Activated CD8-positive, alpha-beta T cell treated with anti-CD3 and anti-CD28 coated beads, Interleukin-2, amount 10 ng/mL, durations not matched to agents 7 days and 5 days (primary cell): ENCODE measurements at regions not wholly inside any gene's neighbourhood (a gene's known extent, or its start where the extent isn't known, plus 50 kb on each side); places are given as distances from the start of the nearest gene placed in this dataset.
"Not testable (repeated sequence)": the region's sequence is repeated elsewhere in the genome, so short reads cannot be mapped to it uniquely, and the experiment has no call there.

Experiments
- ATAC-seq: fragments of 150-1000 bp; cut with Tn5 transposase; one replicate; pipeline ENCODE4 v1.10.0; 2021; ENCODE audit warnings: moderate library complexity
- CTCF ChIA-PET: fragments of 350-600 bp; sonication (Branson Sonifier 250); formaldehyde crosslinking; loops from one replicate; lab custom pipeline; 2021; ENCODE audit warnings: antibody characterized with exemption; lab: Charles Lee
- POLR2A ChIA-PET: fragments of 350-600 bp; sonication (Branson Sonifier 250); formaldehyde crosslinking; loops from one replicate; lab custom pipeline; 2021; ENCODE audit warnings: antibody characterized with exemption; lab: Charles Lee
- DNase-seq: peaks from one replicate; pipeline ENCODE4 v3.0.0-alpha.2; 2020
- H3K27ac Mint-ChIP-seq: one replicate; pipeline ENCODE4 v1.8.0; 2021; ENCODE audit warnings: mild to moderate bottlenecking, mixed read lengths
- H3K27me3 Mint-ChIP-seq: one replicate; pipeline ENCODE4 v1.8.0; 2021; ENCODE audit warnings: low read depth, mixed read lengths
- H3K36me3 Mint-ChIP-seq: one replicate; pipeline ENCODE4 v1.8.0; 2021; ENCODE audit warnings: low read depth, mixed read lengths
- H3K4me1 Mint-ChIP-seq: one replicate; pipeline ENCODE4 v1.8.0; 2021; ENCODE audit warnings: low read depth, mixed read lengths
- H3K4me3 Mint-ChIP-seq: one replicate; pipeline ENCODE4 v1.8.0; 2021; ENCODE audit warnings: mild to moderate bottlenecking, mixed read lengths
- H3K9me3 Mint-ChIP-seq: one replicate; pipeline ENCODE4 v1.8.0; 2022; ENCODE audit warnings: mixed read lengths; ENCODE audit not compliant: insufficient read depth

- CTCF ChIA-PET = no interaction called here
- no peak overlapping the region for H3K4me3 Mint-ChIP-seq
- H3K4me1 Mint-ChIP-seq = no peaks in the 10 kb centered on the region
- H3K27ac Mint-ChIP-seq = no peak overlapping the region
- peaks cover 3% of the 10 kb centered on the region for H3K9me3 Mint-ChIP-seq
- ATAC-seq (no peak), DNase-seq (no peak)
- H3K36me3 Mint-ChIP-seq = no peaks in the 10 kb centered on the region
- POLR2A ChIA-PET = no interaction called here
- no peaks in the 10 kb centered on the region for H3K27me3 Mint-ChIP-seq
These were observed 636.2 kb upstream of the CHAC2 start for GRCh38 chr2:53131416-53131815.

DNA sequence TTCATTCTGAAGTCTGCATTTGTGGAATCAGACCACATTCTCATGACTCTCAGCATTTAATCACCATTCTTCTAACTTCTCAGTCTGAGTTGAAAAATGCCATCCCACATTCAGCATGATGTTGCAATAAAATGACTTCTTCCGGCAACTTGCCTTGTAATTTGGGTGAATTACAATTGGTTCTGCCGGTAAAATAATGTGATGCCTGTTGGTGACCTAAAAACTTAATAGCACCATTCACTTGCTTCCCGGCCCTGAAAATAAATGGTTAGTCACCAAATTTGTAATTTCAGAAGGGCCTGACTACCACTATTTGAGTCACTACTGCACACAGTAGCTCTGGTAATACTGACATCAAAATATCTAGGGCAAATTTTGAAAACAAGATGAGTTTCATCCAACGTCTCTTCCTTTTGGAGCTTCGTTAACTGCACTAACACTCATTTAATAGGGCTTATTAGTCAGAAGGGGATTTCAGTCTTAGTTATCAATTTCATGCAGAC lies 637.1 kb upstream of the CHAC2 start:
- Mint-ChIP-seq H3K36me3 (no peaks in the 10 kb centered on the region), H3K27me3 (no peaks in the 10 kb centered on the region), H3K27ac (no peak overlapping the region), H3K4me1 (no peaks in the 10 kb centered on the region), H3K9me3 (peaks cover 3% of the 10 kb centered on the region), H3K4me3 (no peak overlapping the region)
- POLR2A ChIA-PET = no interaction called here
- ATAC-seq = no peak
- CTCF ChIA-PET = no interaction called here
- DNase-seq = no peak

DNA sequence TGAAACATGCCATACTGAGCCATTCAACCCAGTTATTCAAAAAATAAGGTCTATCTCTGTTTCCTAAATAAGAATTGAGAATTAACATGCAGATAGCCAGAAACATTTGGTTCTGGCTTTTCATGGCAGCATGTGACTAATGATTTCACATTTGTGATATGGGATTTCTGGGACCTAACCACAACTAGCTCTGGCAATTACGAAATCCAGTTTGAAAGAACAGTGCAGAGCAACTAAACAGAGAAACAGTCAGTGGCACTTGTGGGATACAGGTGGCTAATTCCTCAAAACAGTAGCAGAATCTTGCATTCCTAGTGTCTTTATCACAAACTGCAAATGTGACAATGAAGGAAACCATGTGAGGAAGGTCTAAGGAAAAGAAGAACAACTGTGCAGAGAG lies 637.8 kb upstream of the CHAC2 start:
- ChIA-PET POLR2A (no interaction called here), CTCF (no interaction called here)
- H3K27ac Mint-ChIP-seq = no peak overlapping the region
- ATAC-seq (no peak), DNase-seq (no peak)
- H3K4me3 Mint-ChIP-seq = no peak overlapping the region
- H3K4me1 Mint-ChIP-seq = no peaks in the 10 kb centered on the region
- peaks cover 3% of the 10 kb centered on the region for H3K9me3 Mint-ChIP-seq
- H3K36me3 Mint-ChIP-seq = no peaks in the 10 kb centered on the region
- no peaks in the 10 kb centered on the region for H3K27me3 Mint-ChIP-seq

DNA sequence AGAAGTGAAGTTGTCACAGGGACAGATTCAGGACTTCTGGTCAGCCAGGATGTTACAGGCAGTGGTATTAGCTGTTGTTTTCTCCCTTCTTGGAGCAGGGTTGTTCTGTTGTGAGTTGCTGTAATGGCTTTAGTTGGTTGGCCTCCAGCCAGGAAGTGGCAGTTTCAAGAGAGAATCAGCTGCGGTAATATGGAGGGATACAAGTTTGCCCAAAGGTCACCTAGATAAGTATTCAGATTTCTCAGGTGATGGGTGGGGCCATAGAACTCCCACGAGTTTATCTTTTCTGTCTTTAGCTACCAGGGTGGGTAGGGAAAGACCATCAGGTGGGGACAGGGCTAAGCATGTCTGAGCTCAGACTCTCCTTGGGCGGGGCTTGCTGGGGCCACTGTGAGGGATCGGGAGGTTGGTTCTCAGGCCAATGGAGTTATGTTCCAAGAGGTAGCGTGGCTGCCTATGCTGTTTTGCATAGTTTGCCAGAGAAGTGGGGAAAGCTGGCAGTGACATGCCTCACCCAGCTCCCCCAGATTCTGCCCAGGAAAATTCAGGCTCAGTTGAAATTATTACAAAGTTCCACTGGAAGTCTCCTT lies 640.4 kb upstream of the CHAC2 start:
- no peaks in the 10 kb centered on the region for H3K4me1 Mint-ChIP-seq
- ATAC-seq (no peak), DNase-seq (no peak)
- H3K27me3 Mint-ChIP-seq = no peaks in the 10 kb centered on the region
- no peaks in the 10 kb centered on the region for H3K36me3 Mint-ChIP-seq
- no peak overlapping the region for H3K4me3 Mint-ChIP-seq
- ChIA-PET POLR2A (no interaction called here), CTCF (no interaction called here)
- no peak overlapping the region for H3K27ac Mint-ChIP-seq
- H3K9me3 Mint-ChIP-seq = no peaks in the 10 kb centered on the region

- H3K4me3 Mint-ChIP-seq = no peak overlapping the region
- no peak for ATAC-seq
- CTCF ChIA-PET = no interaction called here
- no peaks in the 10 kb centered on the region for H3K27me3 Mint-ChIP-seq
- DNase-seq = no peak
- POLR2A ChIA-PET = no interaction called here
- H3K9me3 Mint-ChIP-seq = peaks cover 10% of the 10 kb centered on the region
- H3K27ac Mint-ChIP-seq = no peak overlapping the region
- H3K4me1 Mint-ChIP-seq = no peaks in the 10 kb centered on the region
- H3K36me3 Mint-ChIP-seq = no peaks in the 10 kb centered on the region
These were observed 652.6 kb upstream of the CHAC2 start for GRCh38 chr2:53114991-53115390.

DNA sequence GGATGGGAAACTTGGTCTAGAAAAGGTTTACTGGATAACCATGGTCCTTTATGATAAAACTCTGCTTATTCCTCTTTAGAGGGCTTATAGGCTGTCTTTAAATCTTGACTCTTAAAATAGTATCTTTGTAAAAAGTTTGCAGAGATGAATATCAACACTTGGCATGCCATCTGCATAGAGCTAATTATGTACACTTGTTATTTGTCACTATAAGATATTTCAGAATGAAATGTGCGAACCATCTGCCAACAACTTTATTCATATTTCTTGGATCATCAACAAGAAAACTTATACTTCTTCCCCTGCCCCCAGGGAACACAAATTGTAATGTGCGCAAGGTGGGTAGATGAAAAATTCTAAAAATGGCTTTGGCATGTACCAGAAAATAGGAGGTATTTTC lies 653.0 kb upstream of the CHAC2 start:
- ChIA-PET POLR2A (no interaction called here), CTCF (no interaction called here)
- Mint-ChIP-seq H3K9me3 (peaks cover 10% of the 10 kb centered on the region), H3K4me3 (no peak overlapping the region), H3K27ac (no peak overlapping the region), H3K27me3 (no peaks in the 10 kb centered on the region), H3K4me1 (no peaks in the 10 kb centered on the region), H3K36me3 (no peaks in the 10 kb centered on the region)
- DNase-seq (no peak), ATAC-seq (no peak)

GRCh38 chr2:53112408-53112807 lies 655.2 kb upstream of the CHAC2 start:
- H3K27me3 Mint-ChIP-seq, H3K27ac Mint-ChIP-seq, ATAC-seq, H3K36me3 Mint-ChIP-seq, H3K4me3 Mint-ChIP-seq, CTCF ChIA-PET, DNase-seq, H3K4me1 Mint-ChIP-seq, POLR2A ChIA-PET: not testable (repeated sequence)
- H3K9me3 Mint-ChIP-seq = peaks cover 15% of the 10 kb centered on the region

DNA sequence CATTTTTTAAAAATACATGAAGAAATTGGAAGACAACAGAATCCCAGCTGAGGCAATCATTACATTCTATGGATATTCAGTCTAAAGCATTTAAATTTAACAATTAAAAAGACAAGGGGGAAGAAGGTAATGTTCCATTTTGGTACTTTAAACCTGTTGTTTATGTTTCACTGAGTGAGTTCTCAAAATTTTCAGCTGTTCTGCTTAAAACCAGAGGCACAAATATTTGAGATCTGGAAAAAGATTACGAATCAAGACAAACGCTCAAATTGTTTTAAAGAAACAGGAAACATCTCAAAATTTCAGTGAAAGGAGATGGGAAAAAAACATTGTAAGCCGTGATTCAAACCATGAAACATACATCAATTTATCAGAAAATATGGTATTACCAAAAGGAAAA lies 656.2 kb upstream of the CHAC2 start:
- ATAC-seq (no peak), DNase-seq (no peak)
- Mint-ChIP-seq H3K27ac (no peak overlapping the region), H3K27me3 (no peaks in the 10 kb centered on the region), H3K9me3 (peaks cover 15% of the 10 kb centered on the region), H3K4me3 (no peak overlapping the region), H3K4me1 (no peaks in the 10 kb centered on the region), H3K36me3 (no peaks in the 10 kb centered on the region)
- ChIA-PET CTCF (no interaction called here), POLR2A (no interaction called here)

DNA sequence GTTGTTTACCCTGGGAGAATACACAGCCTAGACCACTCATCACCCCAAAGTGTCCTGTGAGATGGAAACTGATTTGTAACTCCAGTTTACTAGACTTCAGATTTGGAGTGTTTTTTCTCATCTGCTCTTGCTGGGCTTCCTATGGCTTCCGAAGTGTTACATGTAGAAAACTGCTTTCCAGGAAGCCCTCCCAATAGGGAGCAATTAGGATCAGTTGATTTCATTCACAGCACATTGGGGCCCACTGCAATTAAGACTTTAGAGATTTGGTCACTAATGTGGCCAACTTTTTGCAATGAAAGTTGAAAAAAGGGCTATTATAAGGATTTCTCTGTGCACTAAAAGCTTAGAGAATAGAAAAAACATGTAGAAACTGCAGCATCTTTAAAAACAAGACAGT lies 656.6 kb upstream of the CHAC2 start:
- ChIA-PET POLR2A (no interaction called here), CTCF (no interaction called here)
- Mint-ChIP-seq H3K9me3 (peaks cover 15% of the 10 kb centered on the region), H3K4me1 (no peaks in the 10 kb centered on the region), H3K36me3 (no peaks in the 10 kb centered on the region), H3K4me3 (no peak overlapping the region), H3K27ac (no peak overlapping the region), H3K27me3 (no peaks in the 10 kb centered on the region)
- no peak for DNase-seq
- ATAC-seq = no peak

- DNase-seq = no peak
- Mint-ChIP-seq H3K4me3 (no peak overlapping the region), H3K9me3 (peaks cover 8% of the 10 kb centered on the region), H3K27me3 (no peaks in the 10 kb centered on the region), H3K4me1 (no peaks in the 10 kb centered on the region), H3K36me3 (no peaks in the 10 kb centered on the region), H3K27ac (no peak overlapping the region)
- ChIA-PET CTCF (no interaction called here), POLR2A (no interaction called here)
- ATAC-seq = no peak
These were observed 659.4 kb upstream of the CHAC2 start for GRCh38 chr2:53108246-53108645.

GRCh38 chr2:53104263-53104662 lies 663.3 kb upstream of the CHAC2 start:
- H3K9me3 Mint-ChIP-seq = peaks cover 5% of the 10 kb centered on the region
- POLR2A ChIA-PET = no interaction called here
- H3K4me3 Mint-ChIP-seq = no peak overlapping the region
- no peak for DNase-seq
- H3K36me3 Mint-ChIP-seq = no peaks in the 10 kb centered on the region
- no peaks in the 10 kb centered on the region for H3K27me3 Mint-ChIP-seq
- no peak for ATAC-seq
- CTCF ChIA-PET = no interaction called here
- no peak overlapping the region for H3K27ac Mint-ChIP-seq
- H3K4me1 Mint-ChIP-seq = no peaks in the 10 kb centered on the region

DNA sequence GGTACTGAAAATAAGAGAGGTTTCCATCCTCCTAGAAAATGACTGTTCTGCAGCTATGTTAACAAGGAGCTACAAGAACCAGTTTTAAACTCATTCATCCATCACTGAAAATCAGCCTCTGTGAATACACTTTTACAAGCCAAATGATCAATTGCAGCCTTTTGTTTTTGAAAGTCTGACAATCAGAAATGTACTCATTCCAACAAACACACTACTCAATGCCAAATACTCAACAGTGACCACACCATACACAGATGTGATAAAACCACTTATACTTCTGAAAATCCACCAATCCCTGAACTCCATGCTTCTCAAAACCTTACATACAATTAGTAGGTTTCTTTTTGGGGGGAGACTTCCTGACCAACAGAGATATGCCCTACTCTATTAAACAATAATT lies 663.9 kb upstream of the CHAC2 start:
- CTCF ChIA-PET = no interaction called here

DNA sequence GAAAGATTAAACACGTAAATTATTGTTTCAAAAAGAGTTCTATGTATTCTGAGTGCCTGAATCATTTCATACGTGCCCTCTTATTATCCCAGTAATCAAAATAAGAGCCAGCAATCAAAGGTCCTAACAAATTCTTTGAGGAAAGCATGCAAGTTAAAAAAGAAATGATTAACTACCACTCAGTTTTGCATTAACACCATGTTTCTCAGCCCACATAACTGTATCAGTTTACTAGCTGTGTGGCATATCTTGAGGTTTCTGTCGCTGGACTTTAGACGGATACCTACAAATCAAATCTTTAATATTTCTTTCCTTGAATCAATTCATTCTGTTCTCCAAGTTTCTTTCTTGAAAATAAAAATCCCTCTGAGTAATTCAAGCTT lies 668.9 kb upstream of the CHAC2 start:
- no peak for ATAC-seq
- CTCF ChIA-PET = no interaction called here
- H3K4me1 Mint-ChIP-seq = no peaks in the 10 kb centered on the region

More for the DNA sequence above, 663.9 kb upstream of the CHAC2 start:
- no peak overlapping the region for H3K27ac Mint-ChIP-seq
- DNase-seq (no peak), ATAC-seq (no peak)
- H3K4me3 Mint-ChIP-seq = no peak overlapping the region
- H3K4me1 Mint-ChIP-seq = no peaks in the 10 kb centered on the region
- H3K36me3 Mint-ChIP-seq = no peaks in the 10 kb centered on the region
- no peaks in the 10 kb centered on the region for H3K27me3 Mint-ChIP-seq
- POLR2A ChIA-PET = no interaction called here
- H3K9me3 Mint-ChIP-seq = peaks cover 5% of the 10 kb centered on the region

More for the DNA sequence above, 668.9 kb upstream of the CHAC2 start:
- H3K27me3 Mint-ChIP-seq = no peaks in the 10 kb centered on the region
- H3K4me3 Mint-ChIP-seq = no peak overlapping the region
- H3K27ac Mint-ChIP-seq = no peak overlapping the region
- POLR2A ChIA-PET = no interaction called here
- DNase-seq = no peak
- H3K36me3 Mint-ChIP-seq = no peaks in the 10 kb centered on the region
- H3K9me3 Mint-ChIP-seq = no peaks in the 10 kb centered on the region
